Neural progenitor cell (in vitro differentiated cells): ENCODE measurements at regions not wholly inside any gene's neighbourhood (a gene's known extent, or its start where the extent isn't known, plus 50 kb on each side); places are given as distances from the start of the nearest gene placed in this dataset.

Source experiments
- EZH2 ChIP-seq: fragments of 200-600 bp; sonication (generic); IDR thresholded peaks from 2 replicates; pipeline ENCODE4 v1.6.1; 2017; ENCODE audit warnings: antibody characterized with exemption, mild to moderate bottlenecking, moderate library complexity
- TF ChIP-seq, protein P1 (sequence below): fragments of 200-600 bp; sonication (generic); IDR thresholded peaks from 2 replicates; pipeline ENCODE4 v1.5.1; 2017; ENCODE audit warnings: antibody characterized with exemption, mild to moderate bottlenecking

DNA sequence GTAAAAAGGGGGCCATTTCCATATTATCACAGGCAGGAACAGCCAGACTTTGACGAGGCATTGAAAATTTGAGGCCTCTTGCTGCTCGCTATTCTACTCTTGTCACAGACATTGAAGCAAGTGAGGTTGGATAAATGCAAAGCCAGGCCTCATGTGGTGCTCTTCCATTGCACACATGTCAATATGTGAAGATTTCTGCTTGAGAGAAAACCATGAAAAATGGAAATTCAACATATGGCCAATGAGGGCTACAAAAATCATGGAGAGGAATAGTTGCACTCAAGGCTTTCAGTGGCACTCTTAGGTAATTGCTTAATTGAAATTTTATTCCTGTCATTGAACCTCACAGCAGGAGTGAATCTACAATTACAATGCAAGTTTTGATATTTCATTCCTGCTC is 185.6 kb upstream of the MBNL1 start:
- TF ChIP-seq, protein P1, sequence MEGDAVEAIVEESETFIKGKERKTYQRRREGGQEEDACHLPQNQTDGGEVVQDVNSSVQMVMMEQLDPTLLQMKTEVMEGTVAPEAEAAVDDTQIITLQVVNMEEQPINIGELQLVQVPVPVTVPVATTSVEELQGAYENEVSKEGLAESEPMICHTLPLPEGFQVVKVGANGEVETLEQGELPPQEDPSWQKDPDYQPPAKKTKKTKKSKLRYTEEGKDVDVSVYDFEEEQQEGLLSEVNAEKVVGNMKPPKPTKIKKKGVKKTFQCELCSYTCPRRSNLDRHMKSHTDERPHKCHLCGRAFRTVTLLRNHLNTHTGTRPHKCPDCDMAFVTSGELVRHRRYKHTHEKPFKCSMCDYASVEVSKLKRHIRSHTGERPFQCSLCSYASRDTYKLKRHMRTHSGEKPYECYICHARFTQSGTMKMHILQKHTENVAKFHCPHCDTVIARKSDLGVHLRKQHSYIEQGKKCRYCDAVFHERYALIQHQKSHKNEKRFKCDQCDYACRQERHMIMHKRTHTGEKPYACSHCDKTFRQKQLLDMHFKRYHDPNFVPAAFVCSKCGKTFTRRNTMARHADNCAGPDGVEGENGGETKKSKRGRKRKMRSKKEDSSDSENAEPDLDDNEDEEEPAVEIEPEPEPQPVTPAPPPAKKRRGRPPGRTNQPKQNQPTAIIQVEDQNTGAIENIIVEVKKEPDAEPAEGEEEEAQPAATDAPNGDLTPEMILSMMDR, result no peak
- no peak for TF ChIP-seq EZH2
